ENCODE measurements at regions not wholly inside any gene's neighbourhood (a gene's known extent, or its start where the extent isn't known, plus 50 kb on each side); places are given as distances from the start of the nearest gene placed in this dataset.

DNA sequence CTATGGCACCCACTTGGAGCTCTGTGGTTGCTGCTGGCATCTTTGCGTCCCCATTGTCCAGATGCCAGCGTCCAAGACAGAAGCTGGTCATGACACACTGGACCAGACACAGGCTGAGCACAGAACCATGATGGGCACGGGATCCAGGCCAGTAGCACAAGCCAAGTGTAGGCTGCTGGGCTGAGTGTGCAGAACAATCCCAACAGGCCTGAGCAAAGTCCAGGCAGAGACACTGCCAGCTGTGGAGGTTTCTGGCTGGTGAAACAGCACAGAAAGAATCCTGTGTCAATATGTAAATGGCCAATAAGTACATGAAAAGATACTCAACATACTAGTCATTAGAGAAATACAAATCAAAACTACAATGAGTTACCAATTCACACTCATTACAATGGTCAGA is 705.4 kb downstream of the METTL4 start:
- H3K27ac ChIP-seq: no peak overlapping the region
- DNase-seq: no peak
- no peak overlapping the region for H3K4me3 ChIP-seq (ENCODE audit: low read depth, low read length)
- no peaks in the 10 kb centered on the region for H3K9me3 ChIP-seq (ENCODE audit: severe bottlenecking)
- TF ChIP-seq CTCF (IDR thresholded peaks at IDR 0.05; ENCODE audit: low read depth, low read length): no peak
- no peaks in the 10 kb centered on the region for H3K27me3 ChIP-seq (ENCODE audit: insufficient read depth, low read depth, severe bottlenecking)
- no peaks in the 10 kb centered on the region for H3K36me3 ChIP-seq

DNA sequence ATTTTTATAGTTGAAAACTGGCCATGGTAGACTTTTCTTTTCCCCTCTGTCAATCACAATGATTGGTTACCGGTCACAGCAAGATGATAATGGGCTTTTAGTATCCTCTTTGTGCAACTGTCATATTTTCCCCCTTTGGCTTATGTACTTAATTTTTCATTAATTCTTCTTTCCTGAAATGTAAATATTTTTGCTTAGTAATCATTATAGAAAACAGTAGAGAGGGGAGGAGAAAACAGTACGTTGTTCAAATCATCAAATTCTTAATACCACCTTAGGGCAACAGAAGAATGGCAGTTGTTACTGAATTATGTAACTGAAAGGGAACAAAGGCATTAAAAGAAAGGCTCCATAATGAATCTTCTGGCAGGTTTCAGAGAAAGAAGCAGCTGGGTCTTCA is 699.0 kb downstream of the METTL4 start:
- TF ChIP-seq CTCF (IDR thresholded peaks at IDR 0.05; ENCODE audit: low read depth, low read length): no peak
- H3K36me3 ChIP-seq: no peaks in the 10 kb centered on the region
- H3K4me3 ChIP-seq (ENCODE audit: low read depth, low read length): no peak overlapping the region
- H3K9me3 ChIP-seq (ENCODE audit: severe bottlenecking): no peaks in the 10 kb centered on the region
- no peaks in the 10 kb centered on the region for H3K27me3 ChIP-seq (ENCODE audit: insufficient read depth, low read depth, severe bottlenecking)
- no peak overlapping the region for H3K27ac ChIP-seq
- no peak for DNase-seq

DNA sequence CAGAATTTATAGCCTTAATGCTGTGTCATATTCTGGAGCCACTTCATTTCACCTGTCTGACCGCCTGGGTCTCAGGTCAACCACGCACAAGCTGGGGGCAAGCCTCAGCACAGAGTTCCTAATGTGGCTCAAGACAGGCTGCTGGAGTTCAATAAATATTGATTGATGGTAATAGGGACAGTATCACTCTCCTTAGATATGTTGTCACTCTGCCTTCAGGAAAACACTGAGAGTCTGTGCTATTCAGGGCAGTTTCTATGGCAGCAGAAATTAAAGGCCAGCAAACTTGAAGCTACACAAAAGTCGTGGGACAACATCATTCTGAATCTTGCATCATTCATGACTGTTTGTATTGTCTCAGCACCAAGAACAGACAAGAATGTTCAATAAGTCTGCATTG is 696.1 kb downstream of the METTL4 start:
- H3K36me3 ChIP-seq: no peaks in the 10 kb centered on the region
- H3K27me3 ChIP-seq (ENCODE audit: insufficient read depth, low read depth, severe bottlenecking): no peaks in the 10 kb centered on the region
- DNase-seq: no peak
- H3K9me3 ChIP-seq (ENCODE audit: severe bottlenecking): no peaks in the 10 kb centered on the region
- no peak for TF ChIP-seq CTCF (IDR thresholded peaks at IDR 0.05; ENCODE audit: low read depth, low read length)
- H3K4me3 ChIP-seq (ENCODE audit: low read depth, low read length): no peak overlapping the region
- H3K27ac ChIP-seq: no peak overlapping the region

- no peak for DNase-seq
- Histone ChIP-seq H3K36me3 (no peaks in the 10 kb centered on the region), H3K4me3 (ENCODE audit: low read depth, low read length) (no peak overlapping the region), H3K9me3 (ENCODE audit: severe bottlenecking) (no peaks in the 10 kb centered on the region), H3K27ac (no peak overlapping the region), H3K27me3 (ENCODE audit: insufficient read depth, low read depth, severe bottlenecking) (no peaks in the 10 kb centered on the region)
- no peak for TF ChIP-seq CTCF (IDR thresholded peaks at IDR 0.05; ENCODE audit: low read depth, low read length)
Observed at GRCh38 chr18:1884623-1885022, 686.7 kb downstream of the METTL4 start.

- DNase-seq: no peak
- no peaks in the 10 kb centered on the region for H3K27me3 ChIP-seq (ENCODE audit: insufficient read depth, low read depth, severe bottlenecking)
- H3K9me3 ChIP-seq (ENCODE audit: severe bottlenecking): no peaks in the 10 kb centered on the region
- no peak overlapping the region for H3K4me3 ChIP-seq (ENCODE audit: low read depth, low read length)
- no peak overlapping the region for H3K27ac ChIP-seq
- H3K36me3 ChIP-seq: no peaks in the 10 kb centered on the region
- TF ChIP-seq CTCF (IDR thresholded peaks at IDR 0.05; ENCODE audit: low read depth, low read length): no peak
Observed at GRCh38 chr18:1891641-1892040, 679.7 kb downstream of the METTL4 start.

GRCh38 chr18:1892191-1892590 is 679.1 kb downstream of the METTL4 start:
- no peak for TF ChIP-seq CTCF (IDR thresholded peaks at IDR 0.05; ENCODE audit: low read depth, low read length)

More at GRCh38 chr18:1892191-1892590, 679.1 kb downstream of the METTL4 start:
- H3K4me3 ChIP-seq (ENCODE audit: low read depth, low read length): no peak overlapping the region
- no peaks in the 10 kb centered on the region for H3K27me3 ChIP-seq (ENCODE audit: insufficient read depth, low read depth, severe bottlenecking)
- no peak overlapping the region for H3K27ac ChIP-seq
- no peaks in the 10 kb centered on the region for H3K36me3 ChIP-seq
- DNase-seq: no peak
- no peaks in the 10 kb centered on the region for H3K9me3 ChIP-seq (ENCODE audit: severe bottlenecking)
